ENCODE measurements at regions not wholly inside any gene's neighbourhood (a gene's known extent, or its start where the extent isn't known, plus 50 kb on each side); places are given as distances from the start of the nearest gene placed in this dataset.

- TF ChIP-seq RAD21 (conservative IDR thresholded peaks at IDR 0.05) (no peak), TAF1 (IDR thresholded peaks at IDR 0.05; ENCODE audit: low read depth) (no peak), POLR2AphosphoS5 (IDR thresholded peaks at IDR 0.05) (no peak), EZH2 (IDR thresholded peaks at IDR 0.05; ENCODE audit: borderline replicate concordance, insufficient read depth, low read length, poor library complexity, severe bottlenecking) (no peak)
- TF ChIP-seq, protein P1, sequence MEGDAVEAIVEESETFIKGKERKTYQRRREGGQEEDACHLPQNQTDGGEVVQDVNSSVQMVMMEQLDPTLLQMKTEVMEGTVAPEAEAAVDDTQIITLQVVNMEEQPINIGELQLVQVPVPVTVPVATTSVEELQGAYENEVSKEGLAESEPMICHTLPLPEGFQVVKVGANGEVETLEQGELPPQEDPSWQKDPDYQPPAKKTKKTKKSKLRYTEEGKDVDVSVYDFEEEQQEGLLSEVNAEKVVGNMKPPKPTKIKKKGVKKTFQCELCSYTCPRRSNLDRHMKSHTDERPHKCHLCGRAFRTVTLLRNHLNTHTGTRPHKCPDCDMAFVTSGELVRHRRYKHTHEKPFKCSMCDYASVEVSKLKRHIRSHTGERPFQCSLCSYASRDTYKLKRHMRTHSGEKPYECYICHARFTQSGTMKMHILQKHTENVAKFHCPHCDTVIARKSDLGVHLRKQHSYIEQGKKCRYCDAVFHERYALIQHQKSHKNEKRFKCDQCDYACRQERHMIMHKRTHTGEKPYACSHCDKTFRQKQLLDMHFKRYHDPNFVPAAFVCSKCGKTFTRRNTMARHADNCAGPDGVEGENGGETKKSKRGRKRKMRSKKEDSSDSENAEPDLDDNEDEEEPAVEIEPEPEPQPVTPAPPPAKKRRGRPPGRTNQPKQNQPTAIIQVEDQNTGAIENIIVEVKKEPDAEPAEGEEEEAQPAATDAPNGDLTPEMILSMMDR (IDR thresholded peaks at IDR 0.05; ENCODE audit: poor library complexity, severe bottlenecking) = no peak
- TF ChIP-seq, protein P2, sequence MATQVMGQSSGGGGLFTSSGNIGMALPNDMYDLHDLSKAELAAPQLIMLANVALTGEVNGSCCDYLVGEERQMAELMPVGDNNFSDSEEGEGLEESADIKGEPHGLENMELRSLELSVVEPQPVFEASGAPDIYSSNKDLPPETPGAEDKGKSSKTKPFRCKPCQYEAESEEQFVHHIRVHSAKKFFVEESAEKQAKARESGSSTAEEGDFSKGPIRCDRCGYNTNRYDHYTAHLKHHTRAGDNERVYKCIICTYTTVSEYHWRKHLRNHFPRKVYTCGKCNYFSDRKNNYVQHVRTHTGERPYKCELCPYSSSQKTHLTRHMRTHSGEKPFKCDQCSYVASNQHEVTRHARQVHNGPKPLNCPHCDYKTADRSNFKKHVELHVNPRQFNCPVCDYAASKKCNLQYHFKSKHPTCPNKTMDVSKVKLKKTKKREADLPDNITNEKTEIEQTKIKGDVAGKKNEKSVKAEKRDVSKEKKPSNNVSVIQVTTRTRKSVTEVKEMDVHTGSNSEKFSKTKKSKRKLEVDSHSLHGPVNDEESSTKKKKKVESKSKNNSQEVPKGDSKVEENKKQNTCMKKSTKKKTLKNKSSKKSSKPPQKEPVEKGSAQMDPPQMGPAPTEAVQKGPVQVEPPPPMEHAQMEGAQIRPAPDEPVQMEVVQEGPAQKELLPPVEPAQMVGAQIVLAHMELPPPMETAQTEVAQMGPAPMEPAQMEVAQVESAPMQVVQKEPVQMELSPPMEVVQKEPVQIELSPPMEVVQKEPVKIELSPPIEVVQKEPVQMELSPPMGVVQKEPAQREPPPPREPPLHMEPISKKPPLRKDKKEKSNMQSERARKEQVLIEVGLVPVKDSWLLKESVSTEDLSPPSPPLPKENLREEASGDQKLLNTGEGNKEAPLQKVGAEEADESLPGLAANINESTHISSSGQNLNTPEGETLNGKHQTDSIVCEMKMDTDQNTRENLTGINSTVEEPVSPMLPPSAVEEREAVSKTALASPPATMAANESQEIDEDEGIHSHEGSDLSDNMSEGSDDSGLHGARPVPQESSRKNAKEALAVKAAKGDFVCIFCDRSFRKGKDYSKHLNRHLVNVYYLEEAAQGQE (IDR thresholded peaks at IDR 0.05; ENCODE audit: borderline replicate concordance) = no peak
Observed at GRCh38 chr1:79362470-79362869, 355.9 kb upstream of the ADGRL4 start.

All from neural cell (in vitro differentiated cells).